GM12878 (cell line): ENCODE measurements at regions not wholly inside any gene's neighbourhood (a gene's known extent, or its start where the extent isn't known, plus 50 kb on each side); places are given as distances from the start of the nearest gene placed in this dataset.

ENCODE experiments used
- ATAC-seq: fragments of 200-7000 bp; cut with Tn5 transposase; 3 replicates; pipeline ENCODE4 v1.9.1; 2020; ENCODE audit warnings: mild to moderate bottlenecking, moderate library complexity
- BruUV-seq: library from RNA; stranded (reverse); fragments of 400-500 nt; replicated peaks from 2 replicates; lab custom pipeline; 2021; lab: Mats Ljungman, UMichigan
- CTCF ChIA-PET: fragments of 300-600 bp; sonication (Branson Sonifier 250); formaldehyde crosslinking; extraction: SDS; loops from one replicate; lab custom pipeline; 2021; ENCODE audit warnings: inconsistent platforms; lab: Yijun Ruan, JAX
- POLR2A ChIA-PET: fragments of 350-600 bp; formaldehyde crosslinking; extraction: SDS; loops from one replicate; lab custom pipeline; 2021; ENCODE audit warnings: inconsistent platforms; lab: Charles Lee
- RAD21 ChIA-PET: fragments of 300-600 bp; sonication (Branson Sonifier 250); formaldehyde crosslinking; loops from one replicate; lab custom pipeline; 2023; ENCODE audit warnings: antibody characterized with exemption; ENCODE audit not compliant: unreplicated experiment; lab: Charles Lee
- SMC1A ChIA-PET: fragments of 300-600 bp; sonication (Branson Sonifier 250); formaldehyde crosslinking; loops from one replicate; lab custom pipeline; 2023; ENCODE audit not compliant: unreplicated experiment, uncharacterized antibody; lab: Charles Lee
- DNase-seq: peaks from one replicate; pipeline ENCODE4 v3.0.0-alpha.2; 2011; ENCODE audit warnings: low read depth, low spot score
- FAIRE-seq: peaks from 3 replicates; lab custom pipeline; 2011; peaks lifted over from hg19 to GRCh38; lab: Jason Lieb, UNC
- H2AFZ ChIP-seq: 2 replicates; pipeline ENCODE4 v1.6.0; 2011; ENCODE audit warnings: low read depth, low read length, control low read depth; ENCODE audit not compliant: control insufficient read depth
- H3K27ac ChIP-seq: 2 replicates; pipeline ENCODE4 v1.5.1; 2011; ENCODE audit warnings: control low read depth; ENCODE audit not compliant: control insufficient read depth, insufficient read depth
- H3K27me3 ChIP-seq, 2 experiments: replicated peaks in 1 of 2; 2 replicates each; pipeline versions ENCODE4 v1.6.0 to v1.6.1; 2011; ENCODE audit warnings: low read length in 1 of 2; ENCODE audit not compliant: control insufficient read depth in 2 of 2, insufficient read depth in 2 of 2
- H3K36me3 ChIP-seq, 2 experiments: 2 replicates each; pipeline ENCODE4 v1.5.1; 2011; ENCODE audit warnings: low read length in 1 of 2; ENCODE audit not compliant: control insufficient read depth in 2 of 2, insufficient read depth in 2 of 2
- H3K4me1 ChIP-seq: 2 replicates; pipeline ENCODE4 v1.6.1; 2011; ENCODE audit warnings: mild to moderate bottlenecking, low read length, moderate library complexity, mixed read lengths; ENCODE audit not compliant: control insufficient read depth, insufficient read depth
- H3K4me2 ChIP-seq: 2 replicates; pipeline ENCODE4 v1.6.0; 2011; ENCODE audit warnings: control low read depth; ENCODE audit not compliant: control insufficient read depth, insufficient read depth
- H3K4me3 ChIP-seq: fragments of 200-600 bp; sonication (generic); 2 replicates; pipeline ENCODE4 v1.5.1; 2016
- H3K79me2 ChIP-seq: 2 replicates; pipeline ENCODE4 v1.6.0; 2011; ENCODE audit warnings: low read length; ENCODE audit not compliant: control insufficient read depth, insufficient read depth
- H3K9ac ChIP-seq: 2 replicates; pipeline ENCODE4 v1.8.0; 2011; ENCODE audit warnings: low read length, control low read depth, mixed read lengths; ENCODE audit not compliant: control insufficient read depth, insufficient read depth
- H3K9me3 ChIP-seq: replicated peaks from 3 replicates; pipeline ENCODE4 v1.5.1; 2011; ENCODE audit warnings: mild to moderate bottlenecking, low read length; ENCODE audit not compliant: control insufficient read depth, insufficient read depth
- H4K20me1 ChIP-seq: 2 replicates; pipeline ENCODE4 v1.6.0; 2011; ENCODE audit not compliant: control insufficient read depth, insufficient read depth
- CREB1 ChIP-seq: IDR thresholded peaks from 2 replicates; pipeline ENCODE4 v1.6.1; 2012; ENCODE audit warnings: low read depth, mild to moderate bottlenecking, inconsistent platforms
- HDGF ChIP-seq: fragments of 450-650 bp; IDR thresholded peaks from 2 replicates; pipeline ENCODE4 v1.6.1; 2016; ENCODE audit warnings: antibody characterized with exemption
- MEF2A ChIP-seq: IDR thresholded peaks from 2 replicates; pipeline ENCODE4 v1.6.1; 2011; ENCODE audit warnings: low read depth, mild to moderate bottlenecking, low read length, moderate library complexity; ENCODE audit not compliant: insufficient read depth
- POLR2AphosphoS5 ChIP-seq: IDR thresholded peaks from 2 replicates; pipeline ENCODE4 v1.6.1; 2011; ENCODE audit warnings: mild to moderate bottlenecking, low read length, inconsistent platforms
- POU2F2 ChIP-seq: IDR thresholded peaks from 3 replicates; pipeline ENCODE4 v1.6.1; 2011; ENCODE audit warnings: low read depth, mild to moderate bottlenecking, low read length, borderline replicate concordance
- RAD51 ChIP-seq: fragments of 450-650 bp; IDR thresholded peaks from 2 replicates; pipeline ENCODE4 v1.6.1; 2016; ENCODE audit warnings: moderate library complexity, mild to moderate bottlenecking, inconsistent platforms
- SMARCA5 ChIP-seq: fragments of 450-650 bp; IDR thresholded peaks from 2 replicates; pipeline ENCODE4 v1.6.1; 2017; ENCODE audit warnings: mild to moderate bottlenecking
- SMC3 ChIP-seq: IDR thresholded peaks from 2 replicates; pipeline ENCODE4 v1.6.1; 2011; ENCODE audit warnings: low read length, improper control_type of control experiment, borderline replicate concordance
- TARDBP ChIP-seq: IDR thresholded peaks from 2 replicates; pipeline ENCODE4 v1.6.1; 2016; ENCODE audit warnings: borderline replicate concordance
- TCF3 ChIP-seq: IDR thresholded peaks from 2 replicates; pipeline ENCODE4 v1.6.1; 2012; ENCODE audit warnings: low read depth, mild to moderate bottlenecking, low read length, borderline replicate concordance; ENCODE audit not compliant: insufficient read depth
- ZNF24 ChIP-seq: fragments of 450-650 bp; IDR thresholded peaks from 2 replicates; pipeline ENCODE4 v1.6.1; 2017; ENCODE audit warnings: antibody characterized with exemption, mild to moderate bottlenecking
- WGBS: methylation state at CpG from one replicate; pipeline ENCODE4 v1.1.6; 2016; ENCODE audit warnings: low lambda C conversion rate; ENCODE audit not compliant: insufficient replicate concordance, insufficient coverage; ENCODE audit errors: missing lambda C conversion rate; 5-methylcytosine and 5-hydroxymethylcytosine counted together
- in situ Hi-C: fragments of 300-500 bp; cut with MboI; formaldehyde crosslinking; loops from 9 replicates; pipeline ENCODE4 v1.14.3; 2018; ENCODE audit warnings: mixed read lengths
- intact Hi-C: fragments of 100-400 bp; cut with micrococcal nuclease; formaldehyde crosslinking; loops from one replicate; pipeline ENCODE4 v1.14.2; 2022; ENCODE audit not compliant: unreplicated experiment
- TF ChIP-seq, protein P1 (sequence below): IDR thresholded peaks from 2 replicates; pipeline ENCODE4 v1.6.1; 2011; ENCODE audit warnings: mild to moderate bottlenecking, low read depth, low read length, moderate library complexity; ENCODE audit not compliant: insufficient replicate concordance
- TF ChIP-seq, protein P2 (sequence below): fragments of 450-650 bp; IDR thresholded peaks from 2 replicates; pipeline ENCODE4 v1.6.1; 2014; ENCODE audit warnings: mild to moderate bottlenecking
- TF ChIP-seq, protein P3 (sequence below): fragments of 450-650 bp; IDR thresholded peaks from 2 replicates; pipeline ENCODE4 v1.6.1; 2017; ENCODE audit warnings: mild to moderate bottlenecking, moderate library complexity
- TF ChIP-seq, protein P4 (sequence below): fragments of 450-650 bp; IDR thresholded peaks from 2 replicates; pipeline ENCODE4 v1.6.1; 2016; ENCODE audit warnings: mild to moderate bottlenecking
- TF ChIP-seq, protein P5 (sequence below): IDR thresholded peaks from 2 replicates; pipeline ENCODE4 v1.6.1; 2011; ENCODE audit warnings: borderline replicate concordance, low read depth, mild to moderate bottlenecking, moderate library complexity, low read length; ENCODE audit not compliant: insufficient read depth, poor library complexity, severe bottlenecking

DNA sequence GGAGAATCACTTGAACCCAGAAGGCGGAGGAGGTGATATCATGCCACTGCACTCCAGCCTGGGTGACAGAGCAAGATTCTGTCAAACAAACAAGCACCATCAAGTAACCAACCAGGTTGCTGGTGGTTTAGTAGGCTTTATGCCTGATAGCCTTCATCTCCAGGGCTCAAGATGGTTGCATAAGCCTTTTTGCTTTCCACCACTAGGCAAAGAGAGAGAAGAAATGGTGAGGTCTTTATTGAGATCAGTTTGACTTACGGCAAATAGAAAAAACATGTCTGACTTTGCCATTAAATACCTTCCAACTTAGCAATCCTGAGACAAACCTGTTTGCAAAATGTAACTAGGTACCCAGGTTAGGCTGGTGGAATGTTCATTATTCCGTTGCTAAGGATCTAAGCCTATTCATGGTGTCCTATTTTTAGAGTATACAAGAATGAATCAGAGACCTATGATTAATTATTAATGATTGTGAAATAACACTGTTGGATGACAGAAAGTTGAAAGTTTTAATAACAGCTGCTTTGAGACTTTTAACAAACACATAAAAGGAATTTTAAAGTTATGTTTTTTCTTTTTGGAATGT is 53.5 kb upstream of the SLC38A11 start:
- BruUV-seq: no TSS peak
- H4K20me1 ChIP-seq: no peaks in the 10 kb centered on the region
- no peak overlapping the region for H3K9ac ChIP-seq
- FAIRE-seq (no peak), DNase-seq (no peak), ATAC-seq (no peak)
- H3K27ac ChIP-seq: no peak overlapping the region
- ChIA-PET SMC1A (no interaction called here), CTCF (interaction anchor here (1.3 kb wide), 1 partner anchor 10 kb away, joined by 3 read pairs; no protein-coding TSS in a partner anchor), RAD21 (no interaction called here), POLR2A (no interaction called here)
- no peaks in the 10 kb centered on the region for H3K79me2 ChIP-seq
- H3K36me3 ChIP-seq: no peaks in the 10 kb centered on the region
- 44% methylated on average over 3 of the region's 3 CpGs for WGBS
- in situ Hi-C loops (no loop called here), intact Hi-C loops (no loop called here)
- H2AFZ ChIP-seq: no peak overlapping the region
- H3K4me3 ChIP-seq: no peak overlapping the region
- H3K4me1 ChIP-seq: no peaks in the 10 kb centered on the region
- no peak overlapping the region for H3K4me2 ChIP-seq
- H3K9me3 ChIP-seq: no peaks in the 10 kb centered on the region
- H3K27me3 ChIP-seq: 0 out of 4 replicates have a peak, but pooled peaks cover 0 to 3% of the 10 kb centered on the region in 2 experiments
- TF ChIP-seq SMC3: no peak
- TF ChIP-seq, protein P1, sequence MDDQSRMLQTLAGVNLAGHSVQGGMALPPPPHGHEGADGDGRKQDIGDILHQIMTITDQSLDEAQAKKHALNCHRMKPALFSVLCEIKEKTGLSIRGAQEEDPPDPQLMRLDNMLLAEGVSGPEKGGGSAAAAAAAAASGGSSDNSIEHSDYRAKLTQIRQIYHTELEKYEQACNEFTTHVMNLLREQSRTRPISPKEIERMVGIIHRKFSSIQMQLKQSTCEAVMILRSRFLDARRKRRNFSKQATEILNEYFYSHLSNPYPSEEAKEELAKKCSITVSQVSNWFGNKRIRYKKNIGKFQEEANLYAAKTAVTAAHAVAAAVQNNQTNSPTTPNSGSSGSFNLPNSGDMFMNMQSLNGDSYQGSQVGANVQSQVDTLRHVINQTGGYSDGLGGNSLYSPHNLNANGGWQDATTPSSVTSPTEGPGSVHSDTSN: no peak
- TF ChIP-seq MEF2A: no peak
- TF ChIP-seq TARDBP: no peak
- TF ChIP-seq RAD51: no peak
- TF ChIP-seq POU2F2: no peak
- TF ChIP-seq, protein P2, sequence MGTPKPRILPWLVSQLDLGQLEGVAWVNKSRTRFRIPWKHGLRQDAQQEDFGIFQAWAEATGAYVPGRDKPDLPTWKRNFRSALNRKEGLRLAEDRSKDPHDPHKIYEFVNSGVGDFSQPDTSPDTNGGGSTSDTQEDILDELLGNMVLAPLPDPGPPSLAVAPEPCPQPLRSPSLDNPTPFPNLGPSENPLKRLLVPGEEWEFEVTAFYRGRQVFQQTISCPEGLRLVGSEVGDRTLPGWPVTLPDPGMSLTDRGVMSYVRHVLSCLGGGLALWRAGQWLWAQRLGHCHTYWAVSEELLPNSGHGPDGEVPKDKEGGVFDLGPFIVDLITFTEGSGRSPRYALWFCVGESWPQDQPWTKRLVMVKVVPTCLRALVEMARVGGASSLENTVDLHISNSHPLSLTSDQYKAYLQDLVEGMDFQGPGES: no peak
- TF ChIP-seq, protein P3, sequence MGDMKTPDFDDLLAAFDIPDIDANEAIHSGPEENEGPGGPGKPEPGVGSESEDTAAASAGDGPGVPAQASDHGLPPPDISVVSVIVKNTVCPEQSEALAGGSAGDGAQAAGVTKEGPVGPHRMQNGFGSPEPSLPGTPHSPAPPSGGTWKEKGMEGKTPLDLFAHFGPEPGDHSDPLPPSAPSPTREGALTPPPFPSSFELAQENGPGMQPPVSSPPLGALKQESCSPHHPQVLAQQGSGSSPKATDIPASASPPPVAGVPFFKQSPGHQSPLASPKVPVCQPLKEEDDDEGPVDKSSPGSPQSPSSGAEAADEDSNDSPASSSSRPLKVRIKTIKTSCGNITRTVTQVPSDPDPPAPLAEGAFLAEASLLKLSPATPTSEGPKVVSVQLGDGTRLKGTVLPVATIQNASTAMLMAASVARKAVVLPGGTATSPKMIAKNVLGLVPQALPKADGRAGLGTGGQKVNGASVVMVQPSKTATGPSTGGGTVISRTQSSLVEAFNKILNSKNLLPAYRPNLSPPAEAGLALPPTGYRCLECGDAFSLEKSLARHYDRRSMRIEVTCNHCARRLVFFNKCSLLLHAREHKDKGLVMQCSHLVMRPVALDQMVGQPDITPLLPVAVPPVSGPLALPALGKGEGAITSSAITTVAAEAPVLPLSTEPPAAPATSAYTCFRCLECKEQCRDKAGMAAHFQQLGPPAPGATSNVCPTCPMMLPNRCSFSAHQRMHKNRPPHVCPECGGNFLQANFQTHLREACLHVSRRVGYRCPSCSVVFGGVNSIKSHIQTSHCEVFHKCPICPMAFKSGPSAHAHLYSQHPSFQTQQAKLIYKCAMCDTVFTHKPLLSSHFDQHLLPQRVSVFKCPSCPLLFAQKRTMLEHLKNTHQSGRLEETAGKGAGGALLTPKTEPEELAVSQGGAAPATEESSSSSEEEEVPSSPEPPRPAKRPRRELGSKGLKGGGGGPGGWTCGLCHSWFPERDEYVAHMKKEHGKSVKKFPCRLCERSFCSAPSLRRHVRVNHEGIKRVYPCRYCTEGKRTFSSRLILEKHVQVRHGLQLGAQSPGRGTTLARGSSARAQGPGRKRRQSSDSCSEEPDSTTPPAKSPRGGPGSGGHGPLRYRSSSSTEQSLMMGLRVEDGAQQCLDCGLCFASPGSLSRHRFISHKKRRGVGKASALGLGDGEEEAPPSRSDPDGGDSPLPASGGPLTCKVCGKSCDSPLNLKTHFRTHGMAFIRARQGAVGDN: no peak
- no peak for TF ChIP-seq ZNF24
- TF ChIP-seq, protein P4, sequence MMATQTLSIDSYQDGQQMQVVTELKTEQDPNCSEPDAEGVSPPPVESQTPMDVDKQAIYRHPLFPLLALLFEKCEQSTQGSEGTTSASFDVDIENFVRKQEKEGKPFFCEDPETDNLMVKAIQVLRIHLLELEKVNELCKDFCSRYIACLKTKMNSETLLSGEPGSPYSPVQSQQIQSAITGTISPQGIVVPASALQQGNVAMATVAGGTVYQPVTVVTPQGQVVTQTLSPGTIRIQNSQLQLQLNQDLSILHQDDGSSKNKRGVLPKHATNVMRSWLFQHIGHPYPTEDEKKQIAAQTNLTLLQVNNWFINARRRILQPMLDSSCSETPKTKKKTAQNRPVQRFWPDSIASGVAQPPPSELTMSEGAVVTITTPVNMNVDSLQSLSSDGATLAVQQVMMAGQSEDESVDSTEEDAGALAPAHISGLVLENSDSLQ: no peak
- TF ChIP-seq POLR2AphosphoS5: no peak
- TF ChIP-seq CREB1: no peak
- TF ChIP-seq HDGF: no peak
- TF ChIP-seq, protein P5, sequence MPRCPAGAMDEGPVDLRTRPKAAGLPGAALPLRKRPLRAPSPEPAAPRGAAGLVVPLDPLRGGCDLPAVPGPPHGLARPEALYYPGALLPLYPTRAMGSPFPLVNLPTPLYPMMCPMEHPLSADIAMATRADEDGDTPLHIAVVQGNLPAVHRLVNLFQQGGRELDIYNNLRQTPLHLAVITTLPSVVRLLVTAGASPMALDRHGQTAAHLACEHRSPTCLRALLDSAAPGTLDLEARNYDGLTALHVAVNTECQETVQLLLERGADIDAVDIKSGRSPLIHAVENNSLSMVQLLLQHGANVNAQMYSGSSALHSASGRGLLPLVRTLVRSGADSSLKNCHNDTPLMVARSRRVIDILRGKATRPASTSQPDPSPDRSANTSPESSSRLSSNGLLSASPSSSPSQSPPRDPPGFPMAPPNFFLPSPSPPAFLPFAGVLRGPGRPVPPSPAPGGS: no peak
- TF ChIP-seq TCF3: no peak
- no peak for TF ChIP-seq SMARCA5
